ENCODE measurements at regions not wholly inside any gene's neighbourhood (a gene's known extent, or its start where the extent isn't known, plus 50 kb on each side); places are given as distances from the start of the nearest gene placed in this dataset.

- Mint-ChIP-seq H3K36me3 (ENCODE audit: unreplicated experiment) (no peaks in the 10 kb centered on the region), H3K27ac (ENCODE audit: unreplicated experiment) (no peak overlapping the region), H3K27me3 (ENCODE audit: unreplicated experiment) (no peaks in the 10 kb centered on the region), H3K9me3 (ENCODE audit: unreplicated experiment) (no peaks in the 10 kb centered on the region), H3K4me1 (ENCODE audit: low read depth, unreplicated experiment) (no peaks in the 10 kb centered on the region), H3K4me3 (ENCODE audit: unreplicated experiment) (no peak overlapping the region)
- no peak for DNase-seq
- no peak for TF ChIP-seq CTCF (IDR thresholded peaks at IDR 0.05; ENCODE audit: partially characterized antibody, unreplicated experiment)
These were observed 746.6 kb upstream of the B3GALT2 start for GRCh38 chr1:193932979-193933378.

- Mint-ChIP-seq H3K4me3 (ENCODE audit: unreplicated experiment) (no peak overlapping the region), H3K27ac (ENCODE audit: unreplicated experiment) (no peak overlapping the region), H3K36me3 (ENCODE audit: unreplicated experiment) (no peaks in the 10 kb centered on the region), H3K27me3 (ENCODE audit: unreplicated experiment) (no peaks in the 10 kb centered on the region), H3K4me1 (ENCODE audit: low read depth, unreplicated experiment) (no peaks in the 10 kb centered on the region), H3K9me3 (ENCODE audit: unreplicated experiment) (no peaks in the 10 kb centered on the region)
- no peak for DNase-seq
- TF ChIP-seq CTCF (IDR thresholded peaks at IDR 0.05; ENCODE audit: partially characterized antibody, unreplicated experiment) = no peak
These were observed 744.9 kb upstream of the B3GALT2 start for GRCh38 chr1:193931356-193931755.

- no peaks in the 10 kb centered on the region for H3K9me3 Mint-ChIP-seq (ENCODE audit: unreplicated experiment)
- no peak overlapping the region for H3K27ac Mint-ChIP-seq (ENCODE audit: unreplicated experiment)
- no peak for DNase-seq
- H3K4me1 Mint-ChIP-seq (ENCODE audit: low read depth, unreplicated experiment) = no peaks in the 10 kb centered on the region
- no peak for TF ChIP-seq CTCF (IDR thresholded peaks at IDR 0.05; ENCODE audit: partially characterized antibody, unreplicated experiment)
- H3K4me3 Mint-ChIP-seq (ENCODE audit: unreplicated experiment) = no peak overlapping the region
- H3K27me3 Mint-ChIP-seq (ENCODE audit: unreplicated experiment) = no peaks in the 10 kb centered on the region
- H3K36me3 Mint-ChIP-seq (ENCODE audit: unreplicated experiment) = no peaks in the 10 kb centered on the region
These were observed 743.1 kb upstream of the B3GALT2 start for GRCh38 chr1:193929374-193930033.

- no peak overlapping the region for H3K4me3 Mint-ChIP-seq (ENCODE audit: unreplicated experiment)
- H3K36me3 Mint-ChIP-seq (ENCODE audit: unreplicated experiment) = no peaks in the 10 kb centered on the region
- TF ChIP-seq CTCF (IDR thresholded peaks at IDR 0.05; ENCODE audit: partially characterized antibody, unreplicated experiment) = no peak
- no peaks in the 10 kb centered on the region for H3K4me1 Mint-ChIP-seq (ENCODE audit: low read depth, unreplicated experiment)
- H3K27ac Mint-ChIP-seq (ENCODE audit: unreplicated experiment) = no peak overlapping the region
- no peaks in the 10 kb centered on the region for H3K9me3 Mint-ChIP-seq (ENCODE audit: unreplicated experiment)
- H3K27me3 Mint-ChIP-seq (ENCODE audit: unreplicated experiment) = no peaks in the 10 kb centered on the region
- DNase-seq = no peak
These were observed 741.1 kb upstream of the B3GALT2 start for GRCh38 chr1:193927550-193927949.

- Mint-ChIP-seq H3K36me3 (ENCODE audit: unreplicated experiment) (no peaks in the 10 kb centered on the region), H3K27me3 (ENCODE audit: unreplicated experiment) (no peaks in the 10 kb centered on the region), H3K27ac (ENCODE audit: unreplicated experiment) (no peak overlapping the region), H3K4me1 (ENCODE audit: low read depth, unreplicated experiment) (no peaks in the 10 kb centered on the region), H3K4me3 (ENCODE audit: unreplicated experiment) (no peak overlapping the region), H3K9me3 (ENCODE audit: unreplicated experiment) (no peaks in the 10 kb centered on the region)
- no peak for DNase-seq
- TF ChIP-seq CTCF (IDR thresholded peaks at IDR 0.05; ENCODE audit: partially characterized antibody, unreplicated experiment) = no peak
These were observed 740.5 kb upstream of the B3GALT2 start for GRCh38 chr1:193926956-193927355.
